GM10248 (cell line): ENCODE measurements at regions not wholly inside any gene's neighbourhood (a gene's known extent, or its start where the extent isn't known, plus 50 kb on each side); places are given as distances from the start of the nearest gene placed in this dataset.
"Not testable (repeated sequence)": the region's sequence is repeated elsewhere in the genome, so short reads cannot be mapped to it uniquely, and the experiment has no call there.

Experiments used
- CTCF ChIA-PET: fragments of 300-600 bp; sonication (Branson Sonifier 250); formaldehyde crosslinking; extraction: SDS; loops from one replicate; lab custom pipeline; 2021; ENCODE audit warnings: antibody characterized with exemption; lab: Yijun Ruan, JAX
- POLR2A ChIA-PET: fragments of 350-650 bp; sonication (Branson Sonifier 250); formaldehyde crosslinking; extraction: SDS; loops from one replicate; lab custom pipeline; 2020; ENCODE audit warnings: antibody characterized with exemption; lab: Yijun Ruan, JAX
- DNase-seq: peaks from one replicate; pipeline ENCODE4 v3.0.0; 2012; ENCODE audit errors: extremely low spot score
- CTCF ChIP-seq: IDR thresholded peaks from 2 replicates; pipeline ENCODE4 v1.5.1; 2012; ENCODE audit warnings: mild to moderate bottlenecking, low read depth; ENCODE audit errors: extremely low read depth, missing control alignments, control extremely low read depth

GRCh38 chr12:30529489-30530269 is 166.0 kb downstream of the IPO8 start:
- POLR2A ChIA-PET = no interaction called here
- no peak for TF ChIP-seq CTCF
- DNase-seq = no peak
- CTCF ChIA-PET = interaction anchor here (0.7 to 1.4 kb wide), 2 partner anchors 15 to 31 kb away, joined by 3 to 4 read pairs; no protein-coding TSS in a partner anchor

- no peak for DNase-seq
- TF ChIP-seq CTCF = no peak
- POLR2A ChIA-PET = no interaction called here
- CTCF ChIA-PET = no interaction called here
Measured at GRCh38 chr12:30525171-30525570, 170.5 kb downstream of the IPO8 start.

- POLR2A ChIA-PET, CTCF ChIA-PET, DNase-seq: not testable (repeated sequence)
Measured at GRCh38 chr12:30520285-30520684, 175.4 kb downstream of the IPO8 start.

- no peak for TF ChIP-seq CTCF
- no peak for DNase-seq
- ChIA-PET POLR2A (no interaction called here), CTCF (no interaction called here)
Measured at GRCh38 chr12:30519535-30519934, 176.1 kb downstream of the IPO8 start.

- no peak for DNase-seq
- CTCF ChIA-PET = no interaction called here
- TF ChIP-seq CTCF = no peak
- POLR2A ChIA-PET = no interaction called here
Measured at GRCh38 chr12:30517320-30517719, 178.3 kb downstream of the IPO8 start.

GRCh38 chr12:30515351-30515750 is 180.3 kb downstream of the IPO8 start:
- CTCF ChIA-PET = no interaction called here
- no peak for TF ChIP-seq CTCF

GRCh38 chr12:30514666-30515065 is 181.0 kb downstream of the IPO8 start:
- ChIA-PET POLR2A (no interaction called here), CTCF (no interaction called here)
- TF ChIP-seq CTCF = no peak
- DNase-seq = no peak

More at GRCh38 chr12:30515351-30515750, 180.3 kb downstream of the IPO8 start:
- POLR2A ChIA-PET = no interaction called here
- DNase-seq = no peak
